Common myeloid progenitor, CD34-positive (primary cell): ENCODE measurements at regions not wholly inside any gene's neighbourhood (a gene's known extent, or its start where the extent isn't known, plus 50 kb on each side); places are given as distances from the start of the nearest gene placed in this dataset.

Source experiments
- CTCF ChIA-PET: fragments of 350-600 bp; sonication (Branson Sonifier 250); formaldehyde crosslinking; loops from one replicate; lab custom pipeline; 2021; ENCODE audit warnings: antibody characterized with exemption; lab: Charles Lee
- POLR2A ChIA-PET: fragments of 350-600 bp; sonication (Branson Sonifier 250); formaldehyde crosslinking; loops from one replicate; lab custom pipeline; 2021; ENCODE audit warnings: antibody characterized with exemption; lab: Charles Lee
- DNase-seq, 3 donors: peaks; one replicate each; pipeline versions ENCODE4 v3.0.0 to v3.0.0-alpha.2; 2013
- H3K27ac ChIP-seq, 2 experiments: 1 replicate in 1 of 2; 2 replicates in 1 of 2; pipeline ENCODE4 v1.7.0; 2013; ENCODE audit warnings: inconsistent platforms in 2 of 2, low read length in 2 of 2, mild to moderate bottlenecking in 2 of 2, low read depth in 1 of 2, moderate library complexity in 1 of 2; ENCODE audit not compliant: severe bottlenecking in 2 of 2, insufficient read depth in 1 of 2, poor library complexity in 1 of 2
- H3K27me3 ChIP-seq, 5 experiments: replicated peaks in 2 of 5; 1 replicate in 3 of 5; 2 replicates in 2 of 5; pipeline versions ENCODE4 v1.6.1 to v1.7.0; 2013; ENCODE audit warnings: low read length in 4 of 5, mild to moderate bottlenecking in 2 of 5, moderate library complexity in 2 of 5, inconsistent platforms in 1 of 5; ENCODE audit not compliant: insufficient read depth in 5 of 5, control insufficient read depth in 4 of 5
- H3K36me3 ChIP-seq, 4 experiments: 1 replicate in 2 of 4; 2 replicates in 2 of 4; pipeline versions ENCODE4 v1.6.1 to v1.7.0; 2013; ENCODE audit warnings: low read length in 3 of 4, control low read depth in 1 of 4, mild to moderate bottlenecking in 1 of 4; ENCODE audit not compliant: control insufficient read depth in 4 of 4, insufficient read depth in 4 of 4
- H3K4me1 ChIP-seq, 4 experiments: 1 replicate in 3 of 4; 2 replicates in 1 of 4; pipeline versions ENCODE4 v1.6.1 to v1.7.1; 2013; ENCODE audit warnings: low read length in 3 of 4, mild to moderate bottlenecking in 3 of 4, control low read depth in 1 of 4, inconsistent platforms in 1 of 4, moderate library complexity in 1 of 4; ENCODE audit not compliant: control insufficient read depth in 4 of 4, insufficient read depth in 4 of 4; ENCODE audit errors: control extremely low read depth in 1 of 4
- H3K4me3 ChIP-seq, 7 experiments: 1 replicate in 4 of 7; 2 replicates in 3 of 7; pipeline versions ENCODE4 v1.5.1 to v1.7.0; 2013; ENCODE audit warnings: mild to moderate bottlenecking in 7 of 7, low read length in 6 of 7, moderate library complexity in 6 of 7, inconsistent platforms in 2 of 7, low read depth in 2 of 7, control low read depth in 1 of 7; ENCODE audit not compliant: insufficient read depth in 4 of 7, control insufficient read depth in 1 of 7; ENCODE audit errors: extremely low read depth in 1 of 7
- H3K9me3 ChIP-seq, 5 experiments: 1 replicate in 4 of 5; 2 replicates in 1 of 5; pipeline versions ENCODE4 v1.6.1 to v1.7.1; 2013; ENCODE audit warnings: low read length in 4 of 5, mild to moderate bottlenecking in 2 of 5, inconsistent platforms in 1 of 5, low read depth in 1 of 5, moderate library complexity in 1 of 5; ENCODE audit not compliant: control insufficient read depth in 4 of 5, insufficient read depth in 2 of 5; ENCODE audit errors: control extremely low read depth in 1 of 5
- WGBS: methylation state at CpG from one replicate; pipeline ENCODE4 v1.1.5; 2013; ENCODE audit not compliant: insufficient coverage; 5-methylcytosine and 5-hydroxymethylcytosine counted together

GRCh38 chr16:85503679-85504231, 109.4 kb upstream of the GSE1 start:
- no peak for DNase-seq
- Histone ChIP-seq H3K27me3 (no peaks in the 10 kb centered on the region), H3K9me3 (no peaks in the 10 kb centered on the region), H3K4me1 (peaks cover 0 to 8% (median 4%) of the 10 kb centered on the region in 4 experiments), H3K27ac (no peak overlapping the region), H3K36me3 (no peaks in the 10 kb centered on the region), H3K4me3 (no peak overlapping the region)
- ChIA-PET CTCF (interaction anchor here (2.7 kb wide), 1 partner anchor 13 kb away, joined by 11 read pairs; no protein-coding TSS in a partner anchor), POLR2A (no interaction called here)
- 97% methylated on average over 25 of the region's 26 CpGs for WGBS

GRCh38 chr16:85504242-85504641, 108.9 kb upstream of the GSE1 start:
- WGBS: 92% methylated on average over 4 of the region's 9 CpGs
- ChIA-PET CTCF (interaction anchor here (1.5 kb wide), 1 partner anchor 9 kb away, joined by 3 read pairs; no protein-coding TSS in a partner anchor), POLR2A (no interaction called here)

GRCh38 chr16:85505794-85506634, 107.1 kb upstream of the GSE1 start:
- Histone ChIP-seq H3K4me3 (no peak overlapping the region), H3K4me1 (peaks cover 0 to 2% (median 0%) of the 10 kb centered on the region in 4 experiments), H3K27ac (no peak overlapping the region), H3K9me3 (no peaks in the 10 kb centered on the region), H3K36me3 (no peaks in the 10 kb centered on the region), H3K27me3 (no peaks in the 10 kb centered on the region)
- ChIA-PET POLR2A (no interaction called here), CTCF (interaction anchor here (1.0 to 1.1 kb wide), 2 partner anchors 18 to 31 kb away, joined by 3 read pairs; no protein-coding TSS in a partner anchor)
- 97% methylated on average over 16 of the region's 20 CpGs for WGBS
- DNase-seq: no peak

More at GRCh38 chr16:85504242-85504641, 108.9 kb upstream of the GSE1 start:
- Histone ChIP-seq H3K4me1 (peaks cover 0 to 5% (median under 1%) of the 10 kb centered on the region in 4 experiments), H3K27ac (no peak overlapping the region), H3K36me3 (no peaks in the 10 kb centered on the region), H3K9me3 (no peaks in the 10 kb centered on the region), H3K4me3 (no peak overlapping the region), H3K27me3 (no peaks in the 10 kb centered on the region)
- DNase-seq: no peak

GRCh38 chr16:85506635-85506911, 106.5 kb upstream of the GSE1 start:
- ChIA-PET POLR2A (no interaction called here), CTCF (interaction anchor here (1.0 kb wide), 1 partner anchor 17 kb away, joined by 3 read pairs; no protein-coding TSS in a partner anchor)
- Histone ChIP-seq H3K27ac (no peak overlapping the region), H3K4me3 (no peak overlapping the region), H3K36me3 (no peaks in the 10 kb centered on the region), H3K4me1 (peaks cover 0 to 2% (median 0%) of the 10 kb centered on the region in 4 experiments), H3K27me3 (no peaks in the 10 kb centered on the region), H3K9me3 (no peaks in the 10 kb centered on the region)
- WGBS: 100% methylated on average over 3 of the region's 8 CpGs
- no peak for DNase-seq

GRCh38 chr16:85507342-85507741, 105.8 kb upstream of the GSE1 start:
- H3K27me3 ChIP-seq: no peaks in the 10 kb centered on the region
- DNase-seq: no peak
- no peaks in the 10 kb centered on the region for H3K9me3 ChIP-seq
- POLR2A ChIA-PET: no interaction called here
- H3K36me3 ChIP-seq: no peaks in the 10 kb centered on the region
- CTCF ChIA-PET: no interaction called here
- H3K4me3 ChIP-seq: no peak overlapping the region
- H3K27ac ChIP-seq: no peak overlapping the region
- peaks cover 0 to 2% (median 0%) of the 10 kb centered on the region in 4 experiments for H3K4me1 ChIP-seq
- 97% methylated on average over 7 of the region's 8 CpGs for WGBS

- no peak overlapping the region for H3K27ac ChIP-seq
- H3K27me3 ChIP-seq: no peaks in the 10 kb centered on the region
- ChIA-PET CTCF (interaction anchor here (0.9 kb wide), 1 partner anchor 17 kb away, joined by 3 read pairs; no protein-coding TSS in a partner anchor), POLR2A (no interaction called here)
- no peak for DNase-seq
- H3K36me3 ChIP-seq: no peaks in the 10 kb centered on the region
- 99% methylated on average over 10 of the region's 10 CpGs for WGBS
- H3K4me1 ChIP-seq: peaks cover 0 to 2% (median 0%) of the 10 kb centered on the region in 4 experiments
- H3K4me3 ChIP-seq: no peak overlapping the region
- no peaks in the 10 kb centered on the region for H3K9me3 ChIP-seq
Measured at GRCh38 chr16:85508388-85508787, 104.7 kb upstream of the GSE1 start.

- ChIA-PET POLR2A (no interaction called here), CTCF (interaction anchor here (0.9 kb wide), 1 partner anchor 18 kb away, joined by 3 read pairs; no protein-coding TSS in a partner anchor)
- no peaks in the 10 kb centered on the region for H3K36me3 ChIP-seq
- H3K4me3 ChIP-seq: no peak overlapping the region
- no peak overlapping the region for H3K27ac ChIP-seq
- H3K27me3 ChIP-seq: no peaks in the 10 kb centered on the region
- H3K9me3 ChIP-seq: no peaks in the 10 kb centered on the region
- WGBS: 93% methylated on average over 14 of the region's 15 CpGs
- peaks cover 0 to 2% (median 0%) of the 10 kb centered on the region in 4 experiments for H3K4me1 ChIP-seq
- no peak for DNase-seq
Measured at GRCh38 chr16:85508993-85509392, 104.1 kb upstream of the GSE1 start.
